ENCODE measurements at regions not wholly inside any gene's neighbourhood (a gene's known extent, or its start where the extent isn't known, plus 50 kb on each side); places are given as distances from the start of the nearest gene placed in this dataset.
"Not testable (repeated sequence)": the region's sequence is repeated elsewhere in the genome, so short reads cannot be mapped to it uniquely, and the experiment has no call there.

- not testable (repeated sequence) for DNase-seq (ENCODE audit: low read depth)
Measured at GRCh38 chr5:111819028-111819427, 62.0 kb upstream of the NREP start.

GRCh38 chr5:111813537-111813936 lies 56.5 kb upstream of the NREP start:
- DNase-seq (ENCODE audit: low read depth), result no peak

- no peak for DNase-seq (ENCODE audit: low read depth)
Measured at GRCh38 chr5:111810112-111810511, 53.1 kb upstream of the NREP start.

All from amniotic epithelial cell (primary cell).